ENCODE measurements at regions not wholly inside any gene's neighbourhood (a gene's known extent, or its start where the extent isn't known, plus 50 kb on each side); places are given as distances from the start of the nearest gene placed in this dataset.

- Histone ChIP-seq H3K9ac (ENCODE audit: low read length) (no peak overlapping the region), H3K9me2 (ENCODE audit: insufficient read depth) (no peaks in the 10 kb centered on the region), H3K36me3 (ENCODE audit: control insufficient read depth in 1 of 2, insufficient read depth in 2 of 2, low read length in 2 of 2) (no peaks in the 10 kb centered on the region), H3K27me3 (ENCODE audit: insufficient read depth, low read length) (no peaks in the 10 kb centered on the region), H3K4me3 (replicated peaks in 1 of 2; ENCODE audit: low read depth in 1 of 2, low read length in 2 of 2) (no peak overlapping the region), H3K79me2 (ENCODE audit: insufficient read depth, low read length) (no peaks in the 10 kb centered on the region), H2AFZ (ENCODE audit: low read depth, low read length, poor library complexity, severe bottlenecking) (no peak overlapping the region), H4K20me1 (ENCODE audit: insufficient read depth) (no peaks in the 10 kb centered on the region), H3K9me3 (ENCODE audit: control insufficient read depth in 1 of 2, insufficient read depth in 1 of 2, low read depth in 1 of 2, low read length in 2 of 2) (no peaks in the 10 kb centered on the region), H3K27ac (ENCODE audit: low read depth, low read length) (no peak overlapping the region), H3K4me1 (ENCODE audit: control insufficient read depth in 1 of 2, insufficient read depth in 2 of 2, low read length in 2 of 2) (no peaks in the 10 kb centered on the region), H3K4me2 (ENCODE audit: low read length) (no peak overlapping the region)
- intact Hi-C loops (cut with micrococcal nuclease) = no loop called here
- no peak for TF ChIP-seq YY1 (IDR thresholded peaks at IDR 0.05; ENCODE audit: extremely low read depth, insufficient replicate concordance, low read depth, low read length)
- TF ChIP-seq ELF1 (IDR thresholded peaks at IDR 0.05; ENCODE audit: borderline replicate concordance, low read depth) = no peak
- TF ChIP-seq SIN3A (IDR thresholded peaks at IDR 0.05; ENCODE audit: low read depth) = no peak
- no peak for TF ChIP-seq TCF7L2 (IDR thresholded peaks at IDR 0.05; ENCODE audit: borderline replicate concordance, extremely low read depth, insufficient read depth, insufficient read length)
- no peak for TF ChIP-seq EZH2phosphoT487 (IDR thresholded peaks at IDR 0.05; ENCODE audit: borderline replicate concordance)
- no peak for TF ChIP-seq ZNF274 (IDR thresholded peaks at IDR 0.05; ENCODE audit: low read depth, low read length)
- no peak for TF ChIP-seq SP1 (IDR thresholded peaks at IDR 0.05; ENCODE audit: low read depth)
- no peak for TF ChIP-seq MAX (IDR thresholded peaks at IDR 0.05)
- no peak for TF ChIP-seq REST (IDR thresholded peaks at IDR 0.05; ENCODE audit: low read depth)
- TF ChIP-seq CBX3 (IDR thresholded peaks at IDR 0.05; ENCODE audit: low read depth) = no peak
- TF ChIP-seq SRF (IDR thresholded peaks at IDR 0.05; ENCODE audit: low read depth) = no peak
- TF ChIP-seq CTCF (IDR thresholded peaks at IDR 0.05 in 2 of 3, conservative IDR thresholded peaks at IDR 0.05 in 1 of 3; ENCODE audit: borderline replicate concordance in 1 of 3, insufficient read depth in 1 of 3, low read depth in 2 of 3, low read length in 2 of 3) = no peak
- no peak for TF ChIP-seq ATF3 (IDR thresholded peaks at IDR 0.05)
- ATAC-seq = no peak
- RAD21 ChIA-PET (ENCODE audit: low non-redundant PET in 1 of 2, low total read pairs in 2 of 2, uncharacterized antibody in 2 of 2, unreplicated experiment in 2 of 2) = no interaction called here
- BruUV-seq (replicated peaks) = no TSS peak
- no peak for DNase-seq (ENCODE audit: low read depth, low spot score)
- POLR2A ChIA-PET = no interaction called here
- CTCF ChIA-PET = no interaction called here
Measured at GRCh38 chr2:28697602-28698149, 54.0 kb upstream of the PPP1CB start.

All from HCT116 (cell line).